ENCODE measurements at regions not wholly inside any gene's neighbourhood (a gene's known extent, or its start where the extent isn't known, plus 50 kb on each side); places are given as distances from the start of the nearest gene placed in this dataset.
"Not testable (repeated sequence)": the region's sequence is repeated elsewhere in the genome, so short reads cannot be mapped to it uniquely, and the experiment has no call there.

DNA sequence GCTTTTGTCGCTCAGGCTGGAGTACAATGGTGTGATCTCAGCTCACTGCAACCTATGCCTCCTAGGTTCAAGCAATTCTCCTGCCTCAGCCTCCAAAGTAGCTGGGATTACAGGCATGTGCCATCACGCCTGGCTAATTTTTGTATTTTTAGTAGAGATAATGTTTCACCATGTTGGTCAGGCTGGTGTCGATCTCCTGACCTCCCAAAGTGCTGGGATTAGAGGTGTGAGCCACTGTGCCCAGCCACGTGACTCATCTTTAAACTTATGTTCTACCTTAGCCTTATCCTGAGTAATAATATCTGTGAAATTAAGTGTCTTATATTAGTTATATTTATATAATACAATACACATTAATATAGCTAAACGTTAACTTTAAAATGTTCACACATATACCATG is 101.2 kb upstream of the CADM1 start:
- not testable (repeated sequence) for DNase-seq (ENCODE audit: low spot score)

DNA sequence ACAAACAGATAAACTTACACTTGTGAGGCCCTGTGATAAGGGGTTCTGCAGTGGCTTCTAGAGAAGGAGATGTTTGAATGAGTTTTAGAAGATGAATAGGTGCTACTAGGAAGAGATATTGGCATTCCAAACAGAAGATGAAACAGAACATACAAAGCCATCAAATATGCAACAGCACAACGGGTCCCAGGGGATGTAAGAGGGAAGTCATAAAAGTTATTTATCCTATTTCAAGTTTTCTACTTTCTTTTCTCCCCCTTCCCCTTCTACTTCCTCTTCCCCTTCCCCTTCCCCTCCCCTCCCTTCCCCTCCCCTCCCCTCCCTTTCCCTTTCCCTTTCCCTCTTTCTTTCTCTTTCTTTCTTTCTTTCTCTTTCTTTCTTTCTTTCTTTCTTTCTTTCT is 94.9 kb upstream of the CADM1 start:
- no peak for DNase-seq (ENCODE audit: low spot score)

DNA sequence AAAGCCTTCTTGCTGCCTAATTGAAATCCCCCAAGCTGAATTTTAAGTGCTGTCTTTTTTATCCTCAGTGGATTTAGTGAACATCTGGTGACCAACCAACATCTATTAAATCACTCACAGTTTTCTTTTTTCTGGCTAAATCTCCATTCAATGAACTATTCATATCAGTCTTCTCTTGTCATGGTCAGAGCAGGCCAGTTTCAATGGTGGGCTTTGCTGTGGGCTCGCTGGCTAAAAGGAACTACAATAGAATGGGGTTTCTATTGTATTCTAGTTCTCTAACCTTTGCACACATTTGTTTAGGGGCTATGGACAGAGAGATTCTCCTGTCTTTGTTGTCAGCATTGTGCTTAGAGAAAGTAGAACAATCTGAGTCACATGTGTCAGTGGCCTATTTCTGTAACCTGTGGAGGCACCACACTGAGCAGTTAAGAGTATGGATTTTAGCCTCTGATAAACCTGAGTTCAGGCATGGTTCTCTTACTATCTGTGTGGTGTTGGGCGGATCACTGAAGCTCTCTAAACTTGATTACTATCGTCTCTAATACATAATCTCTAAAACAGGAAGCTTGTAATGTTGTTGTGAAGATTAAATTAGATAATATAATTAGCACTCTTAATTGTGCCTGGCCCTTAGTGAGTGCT is 94.2 kb upstream of the CADM1 start:
- no peak for DNase-seq (ENCODE audit: low spot score)

GRCh38 chr11:115591380-115591779 is 87.2 kb upstream of the CADM1 start:
- no peak for DNase-seq (ENCODE audit: low spot score)

GRCh38 chr11:115590254-115590653 is 86.0 kb upstream of the CADM1 start:
- no peak for DNase-seq (ENCODE audit: low spot score)

- DNase-seq (ENCODE audit: low spot score), result no peak
Measured at GRCh38 chr11:115587718-115588342, 83.6 kb upstream of the CADM1 start.

- DNase-seq (ENCODE audit: low spot score), result no peak
Measured at GRCh38 chr11:115585361-115586024, 81.3 kb upstream of the CADM1 start.

DNA sequence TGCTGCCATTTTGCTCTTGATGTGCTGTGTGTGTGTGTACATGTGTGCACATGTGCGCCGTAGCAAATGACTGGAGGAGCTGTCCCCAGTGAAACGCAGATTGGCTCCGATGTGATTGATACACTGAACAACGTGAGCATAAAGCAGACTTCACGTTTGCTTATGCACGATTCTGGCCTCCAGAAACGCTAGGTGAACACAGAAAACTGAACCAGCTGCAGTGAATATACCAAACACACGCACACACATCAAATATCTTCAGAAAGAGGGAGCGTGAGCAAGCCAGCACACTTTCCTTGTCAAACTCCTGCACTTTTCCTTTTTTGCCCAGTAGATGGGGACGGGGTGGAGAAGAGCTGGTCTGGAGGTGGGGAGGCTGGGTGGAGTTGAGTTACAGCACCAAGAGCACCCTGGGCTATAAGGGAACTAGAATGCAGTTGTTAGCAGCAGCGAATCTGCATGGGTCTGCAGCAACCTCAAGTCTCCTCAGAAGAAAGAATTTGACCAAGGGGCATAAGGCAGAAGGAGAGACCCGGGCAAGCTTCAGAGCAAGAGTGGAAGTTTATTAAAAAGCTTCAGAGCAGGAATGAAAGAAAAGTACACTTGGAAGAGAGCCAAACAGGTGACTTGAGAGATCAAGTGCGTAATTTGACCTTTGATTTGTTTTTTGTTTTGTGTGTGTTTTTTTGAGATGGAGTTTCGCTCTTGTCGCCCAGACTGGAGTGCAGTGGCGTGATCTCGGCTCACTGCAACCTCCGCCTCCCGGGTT is 77.8 kb upstream of the CADM1 start:
- DNase-seq (ENCODE audit: low spot score), result no peak

- DNase-seq (ENCODE audit: low spot score), result no peak
Measured at GRCh38 chr11:115580927-115581680, 76.9 kb upstream of the CADM1 start.

DNA sequence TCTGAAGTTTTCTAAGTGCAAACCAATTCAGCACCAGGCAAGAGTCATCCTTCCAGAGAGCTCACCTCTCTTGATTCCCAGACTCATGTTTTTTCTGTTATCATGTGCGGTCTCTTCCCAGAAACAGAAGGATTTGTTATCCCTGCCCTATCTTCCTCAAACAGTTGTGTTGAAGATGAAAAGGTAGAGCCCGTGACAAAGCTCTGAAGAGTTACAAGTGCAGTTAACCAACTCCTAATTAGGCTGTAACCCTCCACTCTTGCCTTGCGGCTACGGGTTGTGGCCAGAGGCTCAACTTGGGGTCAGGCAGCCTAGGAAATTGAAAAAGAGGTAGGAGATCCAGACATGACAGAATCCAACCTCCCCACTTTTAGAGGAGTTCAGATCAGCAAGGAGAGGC is 76.2 kb upstream of the CADM1 start:
- DNase-seq (ENCODE audit: low spot score), result no peak

- no peak for DNase-seq (ENCODE audit: low spot score)
Measured at GRCh38 chr11:115579181-115579825, 75.1 kb upstream of the CADM1 start.

DNA sequence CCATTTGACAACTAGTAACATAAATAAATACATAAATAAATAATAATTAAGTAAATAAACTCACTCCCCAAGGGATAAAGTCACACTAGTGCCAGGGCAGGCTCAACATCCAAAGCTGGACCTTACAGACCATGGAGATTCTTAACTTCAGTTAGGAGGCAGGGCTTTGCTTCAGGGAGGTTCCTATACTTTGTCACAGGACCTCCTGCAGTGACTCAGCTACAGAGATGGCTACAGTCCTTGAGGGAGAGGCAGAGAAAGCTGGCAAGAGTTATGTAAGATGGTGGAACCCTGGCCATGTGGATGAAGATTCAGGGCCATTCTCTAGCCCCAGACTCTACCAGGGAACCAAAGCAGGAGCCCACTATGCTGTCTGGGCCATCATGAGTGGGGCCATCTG is 74.1 kb upstream of the CADM1 start:
- no peak for DNase-seq (ENCODE audit: low spot score)

- no peak for DNase-seq (ENCODE audit: low spot score)
Measured at GRCh38 chr11:115577701-115578100, 73.5 kb upstream of the CADM1 start.

DNA sequence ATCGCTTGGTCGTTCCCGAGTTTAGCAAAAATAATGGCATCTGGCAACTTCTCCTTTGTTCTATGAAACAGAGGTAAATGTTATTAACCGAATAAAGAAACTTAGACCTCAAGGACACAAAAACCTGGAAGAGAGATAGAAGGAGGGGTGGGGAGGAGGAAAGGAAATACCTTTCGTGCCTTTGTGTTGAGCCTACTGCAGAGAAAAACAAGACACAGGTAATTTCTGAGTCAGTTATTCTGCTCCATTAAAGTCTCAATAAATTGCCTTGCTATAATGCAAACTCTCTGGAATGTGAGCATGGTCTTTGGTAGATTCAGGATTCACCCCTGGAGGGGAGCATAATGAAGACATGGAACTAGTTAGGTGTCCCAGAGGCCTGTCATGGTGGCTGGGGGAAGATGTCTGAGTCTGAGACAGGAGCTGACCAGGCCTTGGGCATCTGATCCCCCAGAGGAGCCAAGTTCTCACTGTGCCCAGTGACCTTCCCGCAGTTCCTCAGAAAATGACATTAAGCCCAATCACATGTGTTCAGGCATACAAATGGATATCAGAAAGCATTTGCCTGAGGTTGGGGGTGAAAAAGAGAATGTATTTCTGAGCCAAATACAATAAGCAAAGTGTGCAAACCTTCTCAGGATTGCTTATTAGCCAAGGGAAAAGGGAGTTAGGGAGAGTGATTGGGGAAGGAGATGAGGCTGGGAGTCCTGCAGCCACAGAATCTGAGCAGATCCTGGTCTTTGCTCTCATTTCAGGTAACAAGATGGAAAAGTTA is 72.6 kb upstream of the CADM1 start:
- no peak for DNase-seq (ENCODE audit: low spot score)

GRCh38 chr11:115572551-115572950 is 68.3 kb upstream of the CADM1 start:
- no peak for DNase-seq (ENCODE audit: low spot score)

DNA sequence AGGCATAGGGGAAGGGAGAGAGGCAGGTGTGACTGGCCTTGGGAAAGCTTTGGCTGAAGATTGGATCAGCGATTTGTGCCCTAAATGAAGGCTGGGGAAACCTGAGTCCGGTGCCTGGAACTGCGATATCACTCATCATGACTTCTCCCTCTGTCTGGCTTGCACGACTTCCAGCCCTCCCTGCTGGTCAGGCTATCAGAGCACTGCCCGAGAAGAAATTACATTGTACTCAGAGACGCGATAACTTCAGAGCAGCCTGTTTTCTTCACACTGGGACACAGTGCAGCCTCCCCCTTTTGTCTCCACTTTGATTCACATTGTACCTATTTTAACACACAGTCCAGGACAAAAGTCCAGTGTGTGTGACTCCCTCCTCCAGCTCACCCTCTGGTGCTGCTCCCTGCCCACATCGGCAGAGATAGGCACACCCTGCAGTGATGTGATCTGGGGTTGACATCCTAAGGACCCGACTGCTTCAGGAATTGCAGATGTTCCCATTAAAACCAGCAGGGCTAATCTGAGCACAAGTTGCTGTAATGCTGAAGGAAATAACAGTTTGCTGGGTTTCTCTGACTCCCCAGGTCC is 62.1 kb upstream of the CADM1 start:
- DNase-seq (ENCODE audit: low spot score), result no peak

DNA sequence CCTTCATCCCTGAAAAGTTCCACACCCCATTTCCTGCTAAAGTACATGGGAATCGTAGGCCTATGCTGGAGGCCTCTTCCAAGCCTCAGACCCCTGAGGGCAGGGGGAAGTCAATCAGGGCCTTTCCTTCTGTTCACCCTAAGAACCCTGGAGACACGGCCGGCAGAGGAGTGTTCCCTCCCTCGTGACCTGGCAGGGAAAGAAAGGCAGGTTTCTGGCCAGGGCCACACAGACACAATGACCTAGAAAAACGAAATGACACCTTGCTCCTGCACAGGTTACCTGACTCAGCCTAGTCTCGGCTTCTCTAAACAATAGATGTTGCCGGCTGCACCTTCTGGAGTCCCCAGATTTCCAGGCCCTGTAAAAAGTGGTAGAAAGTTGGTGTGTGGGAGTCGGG is 60.6 kb upstream of the CADM1 start:
- DNase-seq (ENCODE audit: low spot score), result no peak

GRCh38 chr11:115561116-115561515 is 56.9 kb upstream of the CADM1 start:
- peak; percentile 22 for DNase-seq (ENCODE audit: low spot score)

DNA sequence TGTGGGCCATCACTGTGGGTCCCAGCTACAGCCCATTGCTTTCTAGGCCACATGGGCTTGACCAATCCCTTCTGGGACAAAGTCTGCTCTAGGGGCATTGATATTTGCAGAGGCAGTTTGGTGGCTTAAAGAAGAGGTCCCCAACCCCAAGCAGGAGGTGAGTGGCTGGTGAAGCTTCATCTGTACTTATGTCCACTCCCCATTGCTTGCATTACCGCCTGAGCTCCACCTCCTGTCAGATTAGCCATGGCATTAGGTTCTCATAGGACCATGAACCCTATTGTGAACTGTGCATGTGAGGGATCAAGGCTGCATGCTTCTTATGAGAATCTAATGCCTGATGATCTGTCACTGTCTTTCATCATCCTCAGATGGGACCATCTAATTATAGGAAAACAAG is 54.4 kb upstream of the CADM1 start:
- no peak for DNase-seq (ENCODE audit: low spot score)

GRCh38 chr11:115557681-115558080 is 53.5 kb upstream of the CADM1 start:
- DNase-seq (ENCODE audit: low spot score), result no peak
